GM23338 (cell line): ENCODE measurements at regions not wholly inside any gene's neighbourhood (a gene's known extent, or its start where the extent isn't known, plus 50 kb on each side); places are given as distances from the start of the nearest gene placed in this dataset.

Experiments
- ATAC-seq: fragments of 200-7000 bp; cut with Tn5 transposase; 3 replicates; pipeline ENCODE4 v1.9.1; 2020
- DNase-seq: peaks from one replicate; pipeline ENCODE4 v3.0.0-alpha.2; 2015; ENCODE audit warnings: low spot score
- H2AFZ ChIP-seq: fragments of 200-600 bp; sonication (generic); 2 replicates; pipeline ENCODE4 v1.8.0; 2016; ENCODE audit warnings: antibody characterized with exemption, mild to moderate bottlenecking, moderate library complexity
- H3F3A ChIP-seq: fragments of 200-600 bp; sonication (generic); replicated peaks from 2 replicates; pipeline ENCODE4 v1.8.0; 2017; ENCODE audit warnings: antibody characterized with exemption, mixed run types, low read depth
- H3K27ac ChIP-seq: fragments of 200-600 bp; sonication (generic); 2 replicates; pipeline ENCODE4 v1.6.1; 2016; ENCODE audit warnings: low read depth
- H3K27me3 ChIP-seq: fragments of 200-600 bp; sonication (generic); 2 replicates; pipeline ENCODE4 v1.8.0; 2016; ENCODE audit warnings: mild to moderate bottlenecking, mixed run types, moderate library complexity; ENCODE audit not compliant: insufficient read depth
- H3K36me3 ChIP-seq: fragments of 200-600 bp; sonication (generic); 2 replicates; pipeline ENCODE4 v1.8.0; 2016; ENCODE audit warnings: mild to moderate bottlenecking; ENCODE audit not compliant: insufficient read depth
- H3K4me1 ChIP-seq: fragments of 200-600 bp; sonication (generic); 2 replicates; pipeline ENCODE4 v1.8.0; 2016; ENCODE audit warnings: mild to moderate bottlenecking, moderate library complexity; ENCODE audit not compliant: insufficient read depth
- H3K4me2 ChIP-seq: fragments of 200-600 bp; sonication (generic); 2 replicates; pipeline ENCODE4 v1.7.1; 2017; ENCODE audit warnings: mixed run types
- H3K4me3 ChIP-seq: fragments of 200-600 bp; sonication (generic); 2 replicates; pipeline ENCODE4 v1.6.1; 2016; ENCODE audit warnings: mixed run types
- H3K79me2 ChIP-seq: fragments of 200-600 bp; sonication (generic); replicated peaks from 2 replicates; pipeline ENCODE4 v1.8.0; 2017; ENCODE audit warnings: mild to moderate bottlenecking; ENCODE audit not compliant: insufficient read depth
- H3K9me2 ChIP-seq: fragments of 200-600 bp; sonication (generic); 2 replicates; pipeline ENCODE4 v1.8.0; 2017; ENCODE audit not compliant: insufficient read depth
- H4K20me1 ChIP-seq: fragments of 200-600 bp; sonication (generic); replicated peaks from 2 replicates; pipeline ENCODE4 v1.8.0; 2017; ENCODE audit warnings: mild to moderate bottlenecking; ENCODE audit not compliant: insufficient read depth
- H3K27ac Mint-ChIP-seq: 2 replicates; pipeline ENCODE4 v1.8.0; 2020; ENCODE audit warnings: inconsistent platforms, mild to moderate bottlenecking, moderate library complexity, mixed read lengths
- H3K27me3 Mint-ChIP-seq: 3 replicates; pipeline ENCODE4 v1.8.0; 2022; ENCODE audit warnings: low read depth, mild to moderate bottlenecking, moderate library complexity, mixed read lengths, inconsistent platforms; ENCODE audit not compliant: insufficient read depth, poor library complexity
- H3K36me3 Mint-ChIP-seq: 3 replicates; pipeline ENCODE4 v1.8.0; 2021; ENCODE audit warnings: low read depth, mild to moderate bottlenecking, inconsistent platforms, moderate library complexity, mixed read lengths
- H3K4me1 Mint-ChIP-seq: 3 replicates; pipeline ENCODE4 v1.8.0; 2020; ENCODE audit warnings: mild to moderate bottlenecking, inconsistent platforms, mixed read lengths
- H3K4me3 Mint-ChIP-seq: 3 replicates; pipeline ENCODE4 v1.8.0; 2021; ENCODE audit warnings: moderate library complexity, mild to moderate bottlenecking, inconsistent platforms, mixed read lengths
- H3K9me3 Mint-ChIP-seq: 3 replicates; pipeline ENCODE4 v1.8.0; 2020; ENCODE audit warnings: moderate library complexity, mild to moderate bottlenecking, inconsistent platforms, mixed read lengths
- CREB1 ChIP-seq: fragments of 250-450 bp; sonication (Bioruptor Pico); IDR thresholded peaks from 2 replicates; pipeline ENCODE4 v1.5.0; 2020; ENCODE audit warnings: low read depth, mild to moderate bottlenecking, moderate library complexity
- CTCF ChIP-seq, 2 experiments: fragments of 200-600 bp in 1 of 2; sonication (generic) in 1 of 2; conservative IDR thresholded peaks; 2 replicates each; pipeline versions ENCODE4 v1.5.1 to v1.6.1; 2016 to 2017; ENCODE audit warnings: antibody characterized with exemption in 2 of 2, low read depth in 2 of 2, mild to moderate bottlenecking in 2 of 2, moderate library complexity in 1 of 2
- ETS1 ChIP-seq: IDR thresholded peaks from 2 replicates; pipeline ENCODE4 v1.6.1; 2016; ENCODE audit warnings: antibody characterized with exemption
- EZH2 ChIP-seq: fragments of 200-600 bp; sonication (generic); IDR thresholded peaks from one replicate; pipeline ENCODE4 v1.8.0; 2017; ENCODE audit warnings: antibody characterized with exemption, mild to moderate bottlenecking, low read depth; ENCODE audit not compliant: unreplicated experiment
- EZH2phosphoT487 ChIP-seq: fragments of 200-600 bp; sonication (generic); IDR thresholded peaks from one replicate; pipeline ENCODE4 v1.8.1; 2018; ENCODE audit warnings: antibody characterized with exemption; ENCODE audit not compliant: unreplicated experiment
- JUNB ChIP-seq: IDR thresholded peaks from one replicate; pipeline ENCODE4 v1.6.1; 2016; ENCODE audit warnings: antibody characterized with exemption; ENCODE audit not compliant: unreplicated experiment
- NANOG ChIP-seq: IDR thresholded peaks from 2 replicates; pipeline ENCODE4 v1.6.1; 2016; ENCODE audit warnings: antibody characterized with exemption, borderline replicate concordance
- POLR2AphosphoS5 ChIP-seq: IDR thresholded peaks from 2 replicates; pipeline ENCODE4 v1.6.1; 2016; ENCODE audit warnings: antibody characterized with exemption, low read depth
- REST ChIP-seq: IDR thresholded peaks from one replicate; pipeline ENCODE4 v1.6.1; 2018; ENCODE audit warnings: antibody characterized with exemption; ENCODE audit not compliant: unreplicated experiment
- STAT1 ChIP-seq: IDR thresholded peaks from one replicate; pipeline ENCODE4 v1.6.1; 2016; ENCODE audit warnings: antibody characterized with exemption; ENCODE audit not compliant: unreplicated experiment
- ZNF114 ChIP-seq: fragments of 250-450 bp; sonication (Bioruptor Pico); IDR thresholded peaks from 2 replicates; pipeline ENCODE4 v1.5.0; 2020; ENCODE audit warnings: mild to moderate bottlenecking, moderate library complexity
- ZNF331 ChIP-seq: fragments of 250-450 bp; sonication (Bioruptor Pico); IDR thresholded peaks from 2 replicates; pipeline ENCODE4 v1.5.0; 2020; ENCODE audit warnings: low read depth, mild to moderate bottlenecking, moderate library complexity
- ZNF462 ChIP-seq: fragments of 250-450 bp; sonication (Bioruptor Pico); IDR thresholded peaks from 2 replicates; pipeline ENCODE4 v1.5.0; 2020; ENCODE audit warnings: mild to moderate bottlenecking, moderate library complexity

- Histone ChIP-seq H3K4me1 (peaks cover 11% of the 10 kb centered on the region), H3K27ac (no peak overlapping the region), H3K4me3 (no peak overlapping the region), H3F3A (no peaks in the 10 kb centered on the region), H3K79me2 (no peaks in the 10 kb centered on the region), H2AFZ (no peak overlapping the region), H3K4me2 (no peak overlapping the region), H3K27me3 (no peaks in the 10 kb centered on the region), H4K20me1 (no peaks in the 10 kb centered on the region), H3K36me3 (no peaks in the 10 kb centered on the region), H3K9me2 (0 out of 2 replicates have a peak, but pooled peaks cover 5% of the 10 kb centered on the region)
- Mint-ChIP-seq H3K4me3 (no peak overlapping the region), H3K36me3 (peaks cover 3% of the 10 kb centered on the region; the same call in 1 of the 3 replicates), H3K9me3 (no peaks in the 10 kb centered on the region; the same call in 2 of the 3 replicates), H3K4me1 (peaks cover 6% of the 10 kb centered on the region), H3K27me3 (peaks cover 6% of the 10 kb centered on the region), H3K27ac (no peak overlapping the region)
- ATAC-seq (no peak), DNase-seq (no peak)
- TF ChIP-seq CTCF (conservative IDR thresholded peaks at IDR 0.05; ENCODE audit: low read depth in 2 of 2) = no peak
- no peak for TF ChIP-seq STAT1
- TF ChIP-seq REST = no peak
- no peak for TF ChIP-seq ZNF114 (CRISPR knock-in tag)
- no peak for TF ChIP-seq EZH2
- TF ChIP-seq JUNB = no peak
- TF ChIP-seq EZH2phosphoT487 = no peak
- TF ChIP-seq ETS1 = no peak
- no peak for TF ChIP-seq POLR2AphosphoS5
- no peak for TF ChIP-seq CREB1 (CRISPR knock-in tag)
- TF ChIP-seq ZNF331 = no peak
- TF ChIP-seq ZNF462 (CRISPR knock-in tag) = no peak
- no peak for TF ChIP-seq NANOG
Measured at GRCh38 chr6:163930012-163930411, 515.5 kb downstream of the QKI start.
